Peyer's patch (tissue), 4 donors: ENCODE measurements at regions not wholly inside any gene's neighbourhood (a gene's known extent, or its start where the extent isn't known, plus 50 kb on each side); places are given as distances from the start of the nearest gene placed in this dataset.
A peak's percentile ranks its signal among the peaks of the same experiment; 100 is the strongest.

Source experiments
- DNase-seq, 3 donors: peaks; one replicate each; pipeline ENCODE4 v3.0.0-alpha.2; 2017 to 2019
- H3K27ac ChIP-seq, 4 donors: fragments of 200-600 bp; sonication (generic); one replicate each; pipeline ENCODE4 v1.5.1; 2016 to 2019
- H3K27me3 ChIP-seq, 2 donors: fragments of 200-600 bp; sonication (generic); one replicate each; pipeline ENCODE4 v1.5.1; 2019
- H3K36me3 ChIP-seq, 3 donors: fragments of 200-600 bp; sonication (generic); one replicate each; pipeline ENCODE4 v1.5.1; 2016 to 2019
- H3K4me1 ChIP-seq, 4 donors: fragments of 200-600 bp; sonication (generic); one replicate each; pipeline ENCODE4 v1.5.1; 2016 to 2019
- H3K4me3 ChIP-seq, 4 donors: fragments of 200-600 bp; sonication (generic); 1 replicate in 3 of 4; 2 replicates in 1 of 4; pipeline ENCODE4 v1.5.1; 2016 to 2019; ENCODE audit warnings: mild to moderate bottlenecking in 1 of 4
- H3K9me3 ChIP-seq, 4 donors: fragments of 200-600 bp; sonication (generic); one replicate each; pipeline ENCODE4 v1.5.1; 2016 to 2019; ENCODE audit warnings: mild to moderate bottlenecking in 1 of 4
- POLR2A ChIP-seq, 2 donors: fragments of 450-650 bp; IDR thresholded peaks; one replicate each; pipeline ENCODE4 v1.5.1; 2017; ENCODE audit warnings: antibody characterized with exemption in 2 of 2, mild to moderate bottlenecking in 2 of 2, moderate library complexity in 2 of 2
- TF ChIP-seq, protein P1 (sequence below), 6 experiments: fragments of 450-650 bp in 4 of 6; fragments of 200-600 bp in 2 of 6; sonication (generic) in 1 of 6; IDR thresholded peaks; one replicate each; pipeline ENCODE4 v1.5.1; 2017 to 2019; ENCODE audit warnings: antibody characterized with exemption in 6 of 6, mild to moderate bottlenecking in 3 of 6, moderate library complexity in 1 of 6

DNA sequence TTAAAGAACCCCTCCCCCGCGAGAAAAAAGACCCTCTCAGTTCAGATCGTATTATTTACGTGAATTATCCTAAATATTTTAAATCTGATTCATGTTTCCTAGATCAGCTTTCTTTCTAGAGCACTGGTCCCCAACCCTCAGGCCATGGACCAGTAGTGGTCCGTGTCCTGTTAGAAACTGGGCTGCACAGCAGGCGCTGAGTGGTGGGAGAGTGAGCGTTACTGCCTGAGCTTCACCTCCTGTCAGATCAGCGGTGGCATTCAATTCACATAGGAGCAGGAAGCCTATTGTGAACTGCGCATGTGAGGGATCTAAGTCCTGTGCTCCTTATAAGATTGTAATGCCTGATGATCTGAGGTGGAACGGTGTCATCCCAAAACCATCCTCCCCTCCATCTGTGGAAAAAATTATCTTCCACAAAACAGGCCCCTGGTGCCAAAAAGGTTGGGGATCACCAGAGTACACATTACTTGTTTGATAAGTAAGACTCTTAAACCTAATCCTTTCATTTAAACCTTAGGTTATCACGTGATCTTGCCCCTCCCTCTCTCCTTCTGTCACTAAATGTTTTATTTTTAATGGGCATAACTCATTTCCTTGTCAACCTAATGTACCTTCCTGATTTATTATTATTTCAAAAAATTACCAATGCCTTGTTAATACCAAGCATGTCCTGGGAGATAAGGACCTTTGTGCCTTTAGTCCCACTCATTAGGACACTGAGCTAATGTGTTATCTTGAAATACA is 442.9 kb downstream of the TLL1 start:
- no peak for TF ChIP-seq POLR2A (IDR thresholded peaks at IDR 0.05)
- TF ChIP-seq, protein P1, sequence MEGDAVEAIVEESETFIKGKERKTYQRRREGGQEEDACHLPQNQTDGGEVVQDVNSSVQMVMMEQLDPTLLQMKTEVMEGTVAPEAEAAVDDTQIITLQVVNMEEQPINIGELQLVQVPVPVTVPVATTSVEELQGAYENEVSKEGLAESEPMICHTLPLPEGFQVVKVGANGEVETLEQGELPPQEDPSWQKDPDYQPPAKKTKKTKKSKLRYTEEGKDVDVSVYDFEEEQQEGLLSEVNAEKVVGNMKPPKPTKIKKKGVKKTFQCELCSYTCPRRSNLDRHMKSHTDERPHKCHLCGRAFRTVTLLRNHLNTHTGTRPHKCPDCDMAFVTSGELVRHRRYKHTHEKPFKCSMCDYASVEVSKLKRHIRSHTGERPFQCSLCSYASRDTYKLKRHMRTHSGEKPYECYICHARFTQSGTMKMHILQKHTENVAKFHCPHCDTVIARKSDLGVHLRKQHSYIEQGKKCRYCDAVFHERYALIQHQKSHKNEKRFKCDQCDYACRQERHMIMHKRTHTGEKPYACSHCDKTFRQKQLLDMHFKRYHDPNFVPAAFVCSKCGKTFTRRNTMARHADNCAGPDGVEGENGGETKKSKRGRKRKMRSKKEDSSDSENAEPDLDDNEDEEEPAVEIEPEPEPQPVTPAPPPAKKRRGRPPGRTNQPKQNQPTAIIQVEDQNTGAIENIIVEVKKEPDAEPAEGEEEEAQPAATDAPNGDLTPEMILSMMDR (IDR thresholded peaks at IDR 0.05), result no peak
- H3K36me3 ChIP-seq, result no peaks in the 10 kb centered on the region
- DNase-seq, result no peak
- no peak overlapping the region for H3K4me3 ChIP-seq
- no peaks in the 10 kb centered on the region for H3K4me1 ChIP-seq
- H3K27ac ChIP-seq, result no peak overlapping the region
- no peaks in the 10 kb centered on the region for H3K9me3 ChIP-seq
- no peaks in the 10 kb centered on the region for H3K27me3 ChIP-seq

DNA sequence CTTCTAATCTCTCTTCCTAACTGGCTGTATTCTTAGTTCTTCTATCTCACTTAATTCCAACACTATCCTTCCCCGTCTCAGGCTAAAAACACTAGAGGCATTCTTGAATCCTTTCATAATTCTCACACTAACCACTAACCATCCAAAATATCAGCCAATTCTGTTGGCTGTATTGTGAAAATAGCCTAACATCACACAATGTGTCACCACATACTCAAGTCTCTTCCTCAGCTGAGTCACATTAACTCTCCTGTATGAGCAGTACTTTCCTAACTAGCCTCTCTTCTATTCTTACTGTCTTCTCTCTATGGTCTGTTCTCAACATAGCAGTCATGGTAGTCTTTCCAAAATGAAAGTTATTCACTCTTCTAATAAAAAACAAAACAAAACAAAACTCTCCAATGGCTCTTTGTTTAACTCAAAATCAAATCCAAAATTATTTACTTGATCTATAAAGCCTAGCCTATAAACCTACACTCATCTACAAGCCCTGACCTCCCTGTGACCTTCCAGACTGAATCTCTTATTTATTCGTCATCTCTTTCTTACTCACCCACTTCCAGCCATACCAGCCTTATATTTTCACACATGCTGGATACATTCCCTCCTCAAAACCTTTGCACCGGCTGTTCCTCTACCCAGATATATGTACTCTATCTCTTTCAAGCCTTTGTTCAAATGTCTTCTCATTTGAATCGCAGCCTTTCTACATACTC is 445.9 kb downstream of the TLL1 start:
- no peaks in the 10 kb centered on the region for H3K4me1 ChIP-seq
- H3K27me3 ChIP-seq, result no peaks in the 10 kb centered on the region
- H3K4me3 ChIP-seq, result no peak overlapping the region
- no peak for DNase-seq
- H3K36me3 ChIP-seq, result no peaks in the 10 kb centered on the region
- no peaks in the 10 kb centered on the region for H3K9me3 ChIP-seq
- no peak for TF ChIP-seq POLR2A (IDR thresholded peaks at IDR 0.05)
- TF ChIP-seq, protein P1 (IDR thresholded peaks at IDR 0.05), result no peak
- H3K27ac ChIP-seq, result no peak overlapping the region

DNA sequence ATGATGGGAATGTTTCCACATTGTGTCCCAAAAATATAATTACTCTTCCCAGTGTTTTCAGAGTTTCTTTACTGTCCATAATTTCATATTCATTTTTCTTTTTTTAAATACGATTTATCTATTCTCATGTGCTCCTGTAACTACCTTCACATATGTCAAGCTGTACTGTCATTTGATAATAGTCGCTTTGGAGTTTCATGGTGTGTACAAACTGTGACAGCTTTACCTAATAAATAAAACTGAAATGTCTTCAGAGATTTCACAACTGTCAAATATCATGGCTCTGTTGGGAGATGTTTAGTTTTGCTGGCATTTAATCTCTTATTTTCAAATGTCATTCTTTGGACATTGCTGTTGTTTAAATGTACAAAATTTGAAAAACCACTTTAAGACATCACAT is 450.2 kb downstream of the TLL1 start:
- Histone ChIP-seq H3K27ac (no peak overlapping the region), H3K9me3 (no peaks in the 10 kb centered on the region), H3K27me3 (no peaks in the 10 kb centered on the region), H3K36me3 (no peaks in the 10 kb centered on the region), H3K4me3 (no peak overlapping the region), H3K4me1 (no peaks in the 10 kb centered on the region)
- TF ChIP-seq POLR2A (IDR thresholded peaks at IDR 0.05), result no peak
- TF ChIP-seq, protein P1 (IDR thresholded peaks at IDR 0.05), result no peak
- no peak for DNase-seq

DNA sequence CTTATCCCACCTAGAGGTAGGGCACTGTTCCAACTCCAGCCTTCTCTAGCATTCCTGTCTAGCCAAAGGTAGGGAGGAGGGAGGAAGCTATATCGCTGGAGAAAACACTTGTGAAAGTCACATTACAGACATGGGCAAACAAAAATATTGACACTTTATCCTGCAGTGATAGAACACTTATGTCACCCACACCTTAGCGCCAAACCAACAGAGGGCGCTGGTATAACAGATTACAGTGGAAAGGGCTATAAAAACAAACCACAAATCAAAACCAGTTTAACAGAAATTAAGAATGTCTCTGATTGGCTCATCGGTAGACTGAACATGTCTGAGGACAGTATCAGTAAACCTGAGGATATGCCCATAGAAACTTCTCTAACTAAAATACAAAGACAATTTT is 451.3 kb downstream of the TLL1 start:
- Histone ChIP-seq H3K27ac (no peak overlapping the region), H3K4me3 (no peak overlapping the region), H3K27me3 (no peaks in the 10 kb centered on the region), H3K9me3 (no peaks in the 10 kb centered on the region), H3K36me3 (no peaks in the 10 kb centered on the region), H3K4me1 (no peaks in the 10 kb centered on the region)
- peak in 1 of 3 donors; percentile 50 for DNase-seq
- TF ChIP-seq, protein P1 (IDR thresholded peaks at IDR 0.05), result peak in 3 of 6 experiments; percentile 20 to 37 (median 31)
- TF ChIP-seq POLR2A (IDR thresholded peaks at IDR 0.05), result no peak

DNA sequence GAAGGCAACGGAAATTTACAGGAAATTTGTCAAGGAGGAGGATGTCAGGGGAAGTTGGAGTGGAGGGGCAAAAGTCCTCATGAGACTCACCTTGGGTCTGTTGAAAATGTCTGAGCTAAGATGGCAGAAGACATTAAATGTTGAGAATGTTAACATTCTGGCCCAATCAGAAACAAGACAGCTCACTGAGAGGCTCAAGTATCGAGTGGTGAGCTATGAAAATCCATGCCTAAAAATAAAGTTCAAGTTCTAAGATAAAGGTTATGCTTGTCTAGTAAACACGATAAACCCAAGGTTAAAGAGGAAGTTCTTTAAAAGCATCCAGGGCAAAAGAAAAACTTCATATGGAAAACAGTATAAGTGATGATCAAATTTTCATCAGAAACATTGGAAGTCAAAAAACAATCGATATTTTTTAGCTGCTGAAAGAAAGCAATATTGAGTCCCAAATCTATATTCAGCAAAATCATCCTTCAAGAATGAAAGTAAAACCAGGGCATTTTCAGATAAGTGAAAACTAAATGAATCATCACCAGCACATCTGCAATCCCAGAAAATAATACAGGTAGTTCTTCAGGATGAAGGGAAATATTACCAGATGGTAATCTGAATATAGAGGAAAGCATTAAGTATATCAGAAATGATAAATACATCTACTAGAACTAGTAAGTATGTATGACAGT is 462.4 kb downstream of the TLL1 start:
- Histone ChIP-seq H3K27ac (no peak overlapping the region), H3K36me3 (no peaks in the 10 kb centered on the region), H3K9me3 (no peaks in the 10 kb centered on the region), H3K27me3 (no peaks in the 10 kb centered on the region), H3K4me1 (no peaks in the 10 kb centered on the region), H3K4me3 (no peak overlapping the region)
- no peak for TF ChIP-seq POLR2A (IDR thresholded peaks at IDR 0.05)
- TF ChIP-seq, protein P1 (IDR thresholded peaks at IDR 0.05), result no peak
- DNase-seq, result no peak
